ENCODE measurements at regions not wholly inside any gene's neighbourhood (a gene's known extent, or its start where the extent isn't known, plus 50 kb on each side); places are given as distances from the start of the nearest gene placed in this dataset.

DNA sequence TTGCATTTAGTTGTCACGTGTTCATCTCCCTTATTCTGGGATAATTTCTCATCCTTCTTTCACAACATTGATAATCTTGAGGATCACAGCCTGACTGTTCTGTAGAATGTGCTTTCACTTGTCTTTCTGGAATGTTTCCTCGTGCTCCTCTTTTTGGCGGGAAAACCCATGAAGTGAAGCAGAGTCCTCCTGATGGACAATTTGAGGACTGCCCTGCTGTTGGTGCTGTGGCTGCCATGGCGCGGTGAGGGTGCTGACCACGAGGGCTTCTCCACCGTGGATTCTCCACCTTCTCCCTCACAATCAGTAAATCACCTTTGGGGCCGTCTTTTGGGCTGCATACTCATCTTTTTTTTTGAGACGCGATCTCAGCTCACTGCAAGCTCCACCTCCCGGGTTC lies 946.9 kb downstream of the BRD1 start:
- DNase-seq, result no peak

- DNase-seq, result no peak
These were observed 950.7 kb downstream of the BRD1 start for GRCh38 chr22:48876951-48877350.

DNA sequence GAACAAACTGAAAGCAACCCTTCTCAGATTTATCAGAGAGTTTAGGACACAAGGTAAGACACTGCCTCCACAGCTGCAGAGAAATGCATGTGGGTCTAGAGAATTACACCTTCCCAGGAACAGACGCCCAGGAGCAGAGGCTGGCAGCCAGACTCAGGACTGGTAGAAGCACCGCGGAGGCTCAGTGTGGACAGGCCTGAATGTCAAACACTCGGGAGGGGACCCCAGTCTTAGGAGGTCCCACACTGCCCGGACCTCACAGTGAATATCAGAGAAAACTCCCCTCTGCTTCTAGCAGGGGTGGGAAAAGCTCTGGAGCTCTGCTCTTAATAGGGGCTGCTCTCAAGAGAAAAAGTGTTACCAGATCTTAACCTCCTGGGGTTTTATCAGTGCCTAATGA lies 952.7 kb downstream of the BRD1 start:
- DNase-seq, result no peak

- no peak for DNase-seq
These were observed 954.5 kb downstream of the BRD1 start for GRCh38 chr22:48873191-48873520.

- DNase-seq, result no peak
These were observed 955.1 kb downstream of the BRD1 start for GRCh38 chr22:48872271-48873190.

- DNase-seq, result no peak
These were observed 956.4 kb downstream of the BRD1 start for GRCh38 chr22:48871176-48871840.

DNA sequence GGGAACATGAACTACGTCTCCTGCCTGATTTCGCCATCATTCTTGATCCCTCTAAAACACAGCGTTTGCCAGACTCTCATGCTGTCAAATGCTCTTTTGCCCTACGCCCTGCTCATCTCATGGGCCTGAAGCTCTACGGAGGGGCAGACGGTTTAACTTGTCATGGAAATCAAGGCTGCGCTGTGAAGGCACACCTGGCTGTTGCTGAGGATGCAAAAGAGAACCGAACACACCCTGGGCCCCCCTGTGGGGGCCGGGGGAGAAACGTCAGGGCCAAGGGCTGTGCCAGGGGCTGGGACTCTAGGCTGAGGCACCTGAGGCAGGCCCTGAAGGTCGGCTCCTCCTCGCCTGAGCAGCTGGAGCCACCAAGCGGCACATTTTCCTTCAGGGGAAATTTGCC lies 957.2 kb downstream of the BRD1 start:
- no peak for DNase-seq

GRCh38 chr22:48869788-48870187 lies 957.9 kb downstream of the BRD1 start:
- no peak for DNase-seq

GRCh38 chr22:48869161-48869560 lies 958.5 kb downstream of the BRD1 start:
- DNase-seq, result no peak

DNA sequence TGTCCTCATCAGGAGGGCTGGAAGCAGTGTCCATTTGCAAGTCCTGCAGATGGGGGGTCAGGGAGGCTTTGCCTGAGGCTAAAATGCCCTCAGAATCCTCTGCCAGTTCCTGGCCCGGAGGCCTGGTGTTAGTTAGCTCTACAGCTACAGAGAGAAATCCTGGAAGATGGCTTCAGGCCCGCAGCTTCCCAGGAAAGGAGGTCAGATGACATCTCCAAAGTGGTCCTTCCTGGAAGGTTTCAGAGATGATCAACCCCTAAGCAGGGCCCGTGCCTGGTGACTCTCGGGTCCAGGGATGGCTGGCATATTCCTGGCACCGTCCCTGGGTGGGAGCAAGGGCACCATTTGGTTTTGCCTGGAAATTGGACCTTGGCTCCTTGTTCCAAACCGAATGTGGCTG lies 959.1 kb downstream of the BRD1 start:
- no peak for DNase-seq

GRCh38 chr22:48867891-48868290 lies 959.8 kb downstream of the BRD1 start:
- DNase-seq, result no peak

DNA sequence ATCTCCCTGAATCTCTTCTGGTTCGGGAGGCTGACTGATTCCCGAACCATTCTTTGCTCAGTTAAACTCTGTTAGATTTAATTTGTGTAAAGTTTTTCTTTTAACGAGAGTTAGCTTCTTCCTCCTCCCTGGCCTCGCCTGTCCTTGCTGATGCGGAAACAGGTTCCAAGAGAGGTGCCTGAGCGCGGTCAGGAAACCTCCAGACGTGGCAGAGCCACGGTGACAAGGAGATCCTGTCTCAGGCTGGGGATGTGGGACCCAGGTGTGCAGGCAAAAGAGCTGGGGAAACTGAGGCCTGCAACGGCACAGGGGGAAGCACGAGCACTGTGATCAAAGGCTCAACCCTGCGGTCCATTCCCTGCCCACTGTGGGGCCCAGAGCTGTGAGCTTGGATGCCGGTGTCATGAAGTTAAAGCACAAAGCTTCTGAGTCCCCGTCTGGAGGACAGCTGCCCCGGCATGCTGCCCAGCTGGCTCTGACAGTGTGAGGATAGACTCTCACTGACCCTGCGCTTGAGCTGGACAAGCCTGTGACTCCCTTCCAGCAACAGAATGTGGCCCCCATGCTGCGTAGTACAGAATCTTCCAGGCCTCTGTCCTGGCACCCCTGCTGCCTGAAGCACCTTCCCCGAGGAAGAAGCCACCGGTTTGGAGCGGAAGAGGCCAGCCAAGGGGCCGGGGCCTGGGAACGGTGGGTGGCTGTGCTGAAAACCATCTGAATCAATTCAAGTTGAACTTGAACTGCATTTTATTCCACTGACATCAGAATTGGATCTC lies 960.6 kb downstream of the BRD1 start:
- DNase-seq, result no peak

DNA sequence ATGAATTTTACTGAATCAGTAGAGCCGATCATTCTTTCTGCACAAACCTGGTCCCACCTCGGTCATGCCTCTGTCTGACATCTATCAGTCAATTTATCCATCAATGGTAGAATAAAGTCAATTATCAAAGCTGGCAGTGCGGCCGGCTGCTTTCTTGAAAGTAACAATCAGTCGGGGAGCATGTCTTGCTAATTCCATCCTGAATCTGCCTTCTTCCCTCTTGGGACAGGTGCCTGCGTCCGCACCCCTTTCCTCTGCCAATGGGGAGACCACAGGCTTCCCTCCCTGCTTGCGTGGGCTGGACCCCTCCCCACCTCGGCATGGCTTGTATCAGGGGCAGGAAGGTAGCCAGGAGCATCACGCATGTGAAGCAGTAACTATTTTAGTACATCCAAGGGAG lies 962.9 kb downstream of the BRD1 start:
- no peak for DNase-seq

DNA sequence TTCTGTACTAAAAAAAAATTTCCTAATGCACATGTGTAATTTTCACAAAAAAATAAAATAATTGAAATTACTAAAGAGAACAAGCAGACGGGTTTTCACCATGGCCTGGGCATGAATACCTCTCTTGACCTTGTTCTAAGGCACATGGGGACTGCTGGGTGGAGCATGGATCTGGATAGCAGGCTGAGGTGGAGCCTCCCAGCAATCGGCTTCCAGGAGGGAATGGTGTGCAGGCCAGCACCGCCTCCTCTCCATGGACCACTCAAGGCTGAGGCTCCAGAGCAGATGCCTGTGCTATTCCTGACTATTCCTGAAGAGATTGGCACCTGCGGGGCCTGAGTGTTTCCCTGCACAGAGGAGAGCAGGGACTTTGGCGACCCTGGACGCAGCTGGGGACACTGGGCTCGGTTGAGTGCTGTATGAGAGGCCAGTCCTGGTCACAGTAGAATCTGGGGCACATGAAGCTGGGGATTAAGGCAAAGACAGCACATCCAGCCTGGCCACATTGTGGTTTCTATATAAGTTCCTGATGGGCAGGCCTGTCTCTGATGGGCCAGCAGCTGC lies 963.6 kb downstream of the BRD1 start:
- DNase-seq, result no peak

DNA sequence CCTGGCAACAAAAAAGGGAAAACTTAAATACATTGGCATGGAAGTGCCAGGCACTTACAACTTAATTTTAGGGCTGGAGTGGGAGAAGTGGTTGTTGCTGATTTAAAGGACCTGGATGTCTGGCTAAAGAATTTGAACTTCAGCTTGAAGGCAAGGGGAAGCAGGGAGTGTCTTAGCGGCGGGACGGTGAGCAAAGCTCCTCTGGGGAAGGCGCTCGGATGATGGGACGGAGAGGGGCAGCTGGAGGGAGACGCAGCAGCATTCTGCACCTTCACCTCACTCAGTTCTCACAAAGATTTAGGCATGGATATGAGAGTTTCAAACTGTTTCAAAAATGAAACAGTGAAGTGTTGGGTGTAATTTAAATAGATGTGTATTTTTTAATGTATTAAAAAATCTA lies 967.1 kb downstream of the BRD1 start:
- DNase-seq, result no peak

DNA sequence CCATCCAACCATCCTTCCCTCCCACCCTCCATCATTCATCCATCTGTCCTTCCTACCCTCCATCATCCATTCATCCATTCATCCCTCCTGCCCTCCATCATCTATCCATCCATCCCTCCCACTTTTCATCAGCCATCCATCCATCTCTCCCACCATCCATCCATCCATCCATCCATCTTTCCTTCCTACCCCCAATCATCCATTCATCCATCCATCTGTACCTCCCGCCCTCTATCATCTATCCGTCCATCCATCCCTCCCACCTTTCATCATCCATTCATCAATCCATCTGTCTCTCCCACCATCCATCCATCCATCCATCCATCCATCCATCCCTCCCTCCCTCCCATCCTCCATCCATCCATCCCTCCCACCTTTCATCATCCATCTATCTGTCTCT lies 968.8 kb downstream of the BRD1 start:
- DNase-seq, result no peak

GRCh38 chr22:48858121-48858520 lies 969.6 kb downstream of the BRD1 start:
- DNase-seq, result no peak

- no peak for DNase-seq
These were observed 970.4 kb downstream of the BRD1 start for GRCh38 chr22:48857202-48857805.

- DNase-seq, result no peak
These were observed 971.4 kb downstream of the BRD1 start for GRCh38 chr22:48856308-48856615.

DNA sequence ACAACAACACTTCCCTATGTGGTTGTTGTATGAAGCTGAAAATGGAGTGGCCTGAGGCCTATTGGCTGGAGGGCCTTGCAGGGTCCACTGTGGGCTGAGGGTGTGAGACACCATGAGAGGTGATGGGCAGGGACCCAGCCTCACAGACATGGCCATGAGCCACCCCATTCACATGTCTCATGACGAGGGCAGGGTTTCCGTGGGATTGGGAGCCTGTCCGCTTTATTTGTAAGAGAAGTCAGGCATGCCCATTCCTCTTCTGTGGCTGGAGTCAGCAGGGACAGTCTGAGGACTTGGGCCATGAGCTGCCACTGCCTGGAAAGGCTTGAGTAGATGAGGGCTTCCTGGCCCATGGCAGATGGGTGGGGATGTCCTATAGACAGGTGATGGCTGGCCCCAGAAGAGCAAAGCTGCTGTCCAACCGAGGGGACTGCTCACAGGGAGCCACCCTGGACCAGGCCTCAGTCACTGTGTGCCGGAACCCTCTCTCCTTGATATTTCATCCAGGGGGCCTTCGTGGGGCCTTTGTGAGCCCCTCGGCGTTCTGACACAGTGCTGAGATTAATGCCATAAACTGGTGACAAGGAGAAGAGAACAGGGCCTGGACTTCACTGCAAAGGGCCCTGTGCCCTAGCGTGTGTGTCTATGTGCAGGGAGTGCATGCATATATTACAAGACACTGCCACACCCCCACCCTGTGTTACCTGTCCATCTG lies 971.9 kb downstream of the BRD1 start:
- DNase-seq, result no peak

DNA sequence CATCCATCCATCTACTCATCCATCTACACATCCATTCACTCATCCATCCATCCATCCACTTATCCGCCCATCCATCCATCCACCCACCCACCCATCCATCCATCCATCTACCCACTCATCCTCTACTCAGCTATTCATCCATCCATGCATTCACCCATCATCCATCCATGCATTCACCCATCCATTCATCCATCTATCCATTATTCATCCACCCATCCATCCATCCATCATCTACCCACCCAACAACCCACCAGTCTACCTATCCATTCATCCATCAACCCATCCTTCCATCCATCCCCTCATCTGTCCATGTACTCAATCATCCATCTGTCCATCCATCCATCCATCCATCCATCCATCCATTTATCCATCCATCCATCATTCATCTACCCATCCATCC lies 972.7 kb downstream of the BRD1 start:
- DNase-seq, result no peak

GRCh38 chr22:48853627-48854240 lies 973.9 kb downstream of the BRD1 start:
- no peak for DNase-seq

Measured in stimulated activated CD4-positive, alpha-beta T cell treated with anti-CD3 and anti-CD28 coated beads, Interleukin-12 subunit alpha, Interleukin-12 subunit beta, amount 100 ng/mL, for 4 hours (primary cell).